Transverse colon (tissue), 4 donors: ENCODE measurements at regions not wholly inside any gene's neighbourhood (a gene's known extent, or its start where the extent isn't known, plus 50 kb on each side); places are given as distances from the start of the nearest gene placed in this dataset.

Experiments
- EP300 ChIP-seq: sonication (generic); formaldehyde crosslinking; IDR thresholded peaks from one replicate; pipeline ENCODE4 v1.6.1; 2017; ENCODE audit warnings: antibody characterized with exemption, low read depth
- POLR2A ChIP-seq: fragments of 450-650 bp; IDR thresholded peaks from one replicate; pipeline ENCODE4 v1.6.1; 2016; ENCODE audit warnings: antibody characterized with exemption, mild to moderate bottlenecking, moderate library complexity
- POLR2AphosphoS5 ChIP-seq, 3 donors: sonication (generic); formaldehyde crosslinking; IDR thresholded peaks; one replicate each; pipeline ENCODE4 v1.6.1; 2016; ENCODE audit warnings: antibody characterized with exemption in 3 of 3
- TF ChIP-seq, protein P1 (sequence below), 5 experiments: fragments of 200-600 bp in 3 of 5; fragments of 450-650 bp in 2 of 5; sonication (generic) in 3 of 5; IDR thresholded peaks; 1 replicate in 2 of 5; 2 replicates in 3 of 5; pipeline ENCODE4 v1.5.1; 2016 to 2017; ENCODE audit warnings: antibody characterized with exemption in 5 of 5, inconsistent platforms in 3 of 5, mild to moderate bottlenecking in 2 of 5, moderate library complexity in 1 of 5

DNA sequence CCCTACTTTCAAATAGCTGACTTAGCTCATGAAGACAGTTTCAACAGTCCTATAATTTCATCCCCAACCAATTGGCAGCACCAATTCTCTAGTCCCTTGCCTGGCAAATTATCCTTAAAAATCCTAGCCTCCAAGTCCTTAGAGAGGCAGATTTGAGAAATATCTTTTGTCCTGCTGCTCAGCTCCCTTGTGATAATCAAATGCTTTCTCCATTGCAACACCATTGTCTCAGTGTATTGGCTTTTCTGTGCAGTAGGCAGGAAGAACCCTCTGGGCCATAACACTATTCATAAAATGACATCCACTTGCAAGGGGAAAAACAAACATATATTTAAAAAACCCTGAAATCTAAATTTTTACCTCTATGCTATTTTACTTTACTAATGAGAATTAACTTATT lies 89.6 kb downstream of the AASDHPPT start:
- TF ChIP-seq POLR2A (no peak), EP300 (no peak), POLR2AphosphoS5 (IDR thresholded peaks at IDR 0.05) (no peak)
- TF ChIP-seq, protein P1, sequence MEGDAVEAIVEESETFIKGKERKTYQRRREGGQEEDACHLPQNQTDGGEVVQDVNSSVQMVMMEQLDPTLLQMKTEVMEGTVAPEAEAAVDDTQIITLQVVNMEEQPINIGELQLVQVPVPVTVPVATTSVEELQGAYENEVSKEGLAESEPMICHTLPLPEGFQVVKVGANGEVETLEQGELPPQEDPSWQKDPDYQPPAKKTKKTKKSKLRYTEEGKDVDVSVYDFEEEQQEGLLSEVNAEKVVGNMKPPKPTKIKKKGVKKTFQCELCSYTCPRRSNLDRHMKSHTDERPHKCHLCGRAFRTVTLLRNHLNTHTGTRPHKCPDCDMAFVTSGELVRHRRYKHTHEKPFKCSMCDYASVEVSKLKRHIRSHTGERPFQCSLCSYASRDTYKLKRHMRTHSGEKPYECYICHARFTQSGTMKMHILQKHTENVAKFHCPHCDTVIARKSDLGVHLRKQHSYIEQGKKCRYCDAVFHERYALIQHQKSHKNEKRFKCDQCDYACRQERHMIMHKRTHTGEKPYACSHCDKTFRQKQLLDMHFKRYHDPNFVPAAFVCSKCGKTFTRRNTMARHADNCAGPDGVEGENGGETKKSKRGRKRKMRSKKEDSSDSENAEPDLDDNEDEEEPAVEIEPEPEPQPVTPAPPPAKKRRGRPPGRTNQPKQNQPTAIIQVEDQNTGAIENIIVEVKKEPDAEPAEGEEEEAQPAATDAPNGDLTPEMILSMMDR (IDR thresholded peaks at IDR 0.05) = no peak
